ENCODE measurements at regions not wholly inside any gene's neighbourhood (a gene's known extent, or its start where the extent isn't known, plus 50 kb on each side); places are given as distances from the start of the nearest gene placed in this dataset.

GRCh38 chr9:84151640-84152039, 171.0 kb downstream of the RMI1 start:
- no peak overlapping the region for H3K4me3 ChIP-seq
- H3F3A ChIP-seq (replicated peaks; ENCODE audit: low read depth): no peaks in the 10 kb centered on the region
- H3K79me2 ChIP-seq (replicated peaks; ENCODE audit: insufficient read depth): no peaks in the 10 kb centered on the region
- no peaks in the 10 kb centered on the region for H3K9me2 ChIP-seq (ENCODE audit: insufficient read depth)
- H3K27ac ChIP-seq (ENCODE audit: low read depth): no peak overlapping the region
- H3K4me2 ChIP-seq: no peak overlapping the region
- H3K9me3 Mint-ChIP-seq: no peaks in the 10 kb centered on the region
- H3K4me1 Mint-ChIP-seq: peaks cover 23% of the 10 kb centered on the region
- H3K27me3 Mint-ChIP-seq (ENCODE audit: insufficient read depth, low read depth, poor library complexity): peaks cover 24% of the 10 kb centered on the region
- H3K36me3 ChIP-seq (ENCODE audit: insufficient read depth): no peaks in the 10 kb centered on the region
- no peaks in the 10 kb centered on the region; the same call in none of the 2 replicates for H4K20me1 ChIP-seq (replicated peaks; ENCODE audit: insufficient read depth)
- peaks cover 22% of the 10 kb centered on the region for H3K4me1 ChIP-seq (ENCODE audit: insufficient read depth)
- ATAC-seq (peak; percentile 18; the same call in 2 of the 3 replicates), DNase-seq (ENCODE audit: low spot score) (no peak)
- H2AFZ ChIP-seq: no peak overlapping the region
- H3K27ac Mint-ChIP-seq: no peak overlapping the region
- no peaks in the 10 kb centered on the region for H3K36me3 Mint-ChIP-seq (ENCODE audit: low read depth)
- TF ChIP-seq ETS1 (IDR thresholded peaks at IDR 0.05) (no peak), NANOG (IDR thresholded peaks at IDR 0.05; ENCODE audit: borderline replicate concordance) (no peak), ZNF114 (CRISPR knock-in tag; IDR thresholded peaks at IDR 0.05) (no peak), REST (IDR thresholded peaks at IDR 0.05; ENCODE audit: unreplicated experiment) (no peak), EZH2 (IDR thresholded peaks at IDR 0.05; ENCODE audit: low read depth, unreplicated experiment) (no peak), CREB1 (CRISPR knock-in tag; IDR thresholded peaks at IDR 0.05; ENCODE audit: low read depth) (no peak), ZNF331 (CRISPR knock-in tag; IDR thresholded peaks at IDR 0.05; ENCODE audit: low read depth) (no peak), STAT1 (IDR thresholded peaks at IDR 0.05; ENCODE audit: unreplicated experiment) (no peak), ZNF462 (CRISPR knock-in tag; IDR thresholded peaks at IDR 0.05) (no peak), EZH2phosphoT487 (IDR thresholded peaks at IDR 0.05; ENCODE audit: unreplicated experiment) (no peak), JUNB (IDR thresholded peaks at IDR 0.05; ENCODE audit: unreplicated experiment) (no peak), CTCF (conservative IDR thresholded peaks at IDR 0.05; ENCODE audit: low read depth in 2 of 2) (no peak), POLR2AphosphoS5 (IDR thresholded peaks at IDR 0.05; ENCODE audit: low read depth) (no peak)
- no peak overlapping the region for H3K4me3 Mint-ChIP-seq
- peaks cover 72% of the 10 kb centered on the region for H3K27me3 ChIP-seq (ENCODE audit: insufficient read depth)

Data from GM23338 (cell line).